SK-N-SH treated with all-trans-retinoic acid at 6 μM for 48 hours (cell line): ENCODE measurements at regions not wholly inside any gene's neighbourhood (a gene's known extent, or its start where the extent isn't known, plus 50 kb on each side); places are given as distances from the start of the nearest gene placed in this dataset.
"Not testable (repeated sequence)": the region's sequence is repeated elsewhere in the genome, so short reads cannot be mapped to it uniquely, and the experiment has no call there.

Experiments used
- ARNTL ChIP-seq: fragments of 450-650 bp; formaldehyde crosslinking; IDR thresholded peaks from 2 replicates; pipeline ENCODE4 v1.5.0; 2020; ENCODE audit warnings: low read depth, mild to moderate bottlenecking, moderate library complexity, borderline replicate concordance
- GLIS3 ChIP-seq: fragments of 250-450 bp; sonication (Bioruptor Pico); IDR thresholded peaks from 2 replicates; pipeline ENCODE4 v1.5.0; 2020; ENCODE audit warnings: mild to moderate bottlenecking, moderate library complexity
- OSR1 ChIP-seq: fragments of 250-450 bp; sonication (Bioruptor Pico); IDR thresholded peaks from 2 replicates; pipeline ENCODE4 v1.8.0; 2022; ENCODE audit warnings: moderate library complexity, mild to moderate bottlenecking, inconsistent platforms
- RARB ChIP-seq: fragments of 250-450 bp; sonication (Bioruptor Pico); IDR thresholded peaks from 2 replicates; pipeline ENCODE4 v1.8.0; 2021; ENCODE audit warnings: mild to moderate bottlenecking, moderate library complexity
- ZC3H10 ChIP-seq: fragments of 250-450 bp; sonication (Bioruptor Pico); IDR thresholded peaks from 2 replicates; pipeline ENCODE4 v1.5.1; 2021; ENCODE audit warnings: mild to moderate bottlenecking, moderate library complexity
- ZFP3 ChIP-seq: fragments of 250-450 bp; sonication (Bioruptor Pico); IDR thresholded peaks from 2 replicates; pipeline ENCODE4 v1.5.0; 2020; ENCODE audit warnings: mild to moderate bottlenecking, moderate library complexity
- ZFP30 ChIP-seq: fragments of 450-650 bp; formaldehyde crosslinking; IDR thresholded peaks from 2 replicates; pipeline ENCODE4 v1.5.0; 2022; ENCODE audit warnings: mild to moderate bottlenecking, moderate library complexity
- ZNF565 ChIP-seq: fragments of 450-650 bp; formaldehyde crosslinking; conservative IDR thresholded peaks from 2 replicates; pipeline ENCODE4 v1.5.0; 2020; ENCODE audit warnings: low read depth, mild to moderate bottlenecking, moderate library complexity
- ZNF70 ChIP-seq: fragments of 450-650 bp; formaldehyde crosslinking; IDR thresholded peaks from 2 replicates; pipeline ENCODE4 v1.5.0; 2020; ENCODE audit warnings: mild to moderate bottlenecking, moderate library complexity
- TF ChIP-seq, protein P1 (sequence below): fragments of 250-450 bp; sonication (Bioruptor Pico); IDR thresholded peaks from 2 replicates; pipeline ENCODE4 v1.5.1; 2020; ENCODE audit warnings: low read depth, mild to moderate bottlenecking, moderate library complexity
- TF ChIP-seq, protein P2 (sequence below): fragments of 250-450 bp; sonication (Bioruptor Pico); IDR thresholded peaks from 2 replicates; pipeline ENCODE4 v1.5.0; 2020; ENCODE audit warnings: mild to moderate bottlenecking, moderate library complexity
- TF ChIP-seq, protein P3 (sequence below): fragments of 250-450 bp; sonication (Bioruptor Pico); IDR thresholded peaks from 2 replicates; pipeline ENCODE4 v1.8.0; 2020; ENCODE audit warnings: mild to moderate bottlenecking, moderate library complexity, borderline replicate concordance

GRCh38 chr5:92132294-92132908 is 749.3 kb upstream of the ARRDC3 start:
- TF ChIP-seq, protein P1, sequence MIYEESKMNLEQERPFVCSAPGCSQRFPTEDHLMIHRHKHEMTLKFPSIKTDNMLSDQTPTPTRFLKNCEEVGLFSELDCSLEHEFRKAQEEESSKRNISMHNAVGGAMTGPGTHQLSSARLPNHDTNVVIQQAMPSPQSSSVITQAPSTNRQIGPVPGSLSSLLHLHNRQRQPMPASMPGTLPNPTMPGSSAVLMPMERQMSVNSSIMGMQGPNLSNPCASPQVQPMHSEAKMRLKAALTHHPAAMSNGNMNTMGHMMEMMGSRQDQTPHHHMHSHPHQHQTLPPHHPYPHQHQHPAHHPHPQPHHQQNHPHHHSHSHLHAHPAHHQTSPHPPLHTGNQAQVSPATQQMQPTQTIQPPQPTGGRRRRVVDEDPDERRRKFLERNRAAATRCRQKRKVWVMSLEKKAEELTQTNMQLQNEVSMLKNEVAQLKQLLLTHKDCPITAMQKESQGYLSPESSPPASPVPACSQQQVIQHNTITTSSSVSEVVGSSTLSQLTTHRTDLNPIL (CRISPR knock-in tag): not testable (repeated sequence)
- TF ChIP-seq GLIS3 (CRISPR knock-in tag); OSR1; ARNTL (CRISPR knock-in tag); ZFP3 (CRISPR knock-in tag); RARB; ZNF70 (CRISPR knock-in tag); ZFP30 (CRISPR knock-in tag); ZNF565; ZC3H10 (CRISPR knock-in tag): not testable (repeated sequence)
- TF ChIP-seq, protein P2, sequence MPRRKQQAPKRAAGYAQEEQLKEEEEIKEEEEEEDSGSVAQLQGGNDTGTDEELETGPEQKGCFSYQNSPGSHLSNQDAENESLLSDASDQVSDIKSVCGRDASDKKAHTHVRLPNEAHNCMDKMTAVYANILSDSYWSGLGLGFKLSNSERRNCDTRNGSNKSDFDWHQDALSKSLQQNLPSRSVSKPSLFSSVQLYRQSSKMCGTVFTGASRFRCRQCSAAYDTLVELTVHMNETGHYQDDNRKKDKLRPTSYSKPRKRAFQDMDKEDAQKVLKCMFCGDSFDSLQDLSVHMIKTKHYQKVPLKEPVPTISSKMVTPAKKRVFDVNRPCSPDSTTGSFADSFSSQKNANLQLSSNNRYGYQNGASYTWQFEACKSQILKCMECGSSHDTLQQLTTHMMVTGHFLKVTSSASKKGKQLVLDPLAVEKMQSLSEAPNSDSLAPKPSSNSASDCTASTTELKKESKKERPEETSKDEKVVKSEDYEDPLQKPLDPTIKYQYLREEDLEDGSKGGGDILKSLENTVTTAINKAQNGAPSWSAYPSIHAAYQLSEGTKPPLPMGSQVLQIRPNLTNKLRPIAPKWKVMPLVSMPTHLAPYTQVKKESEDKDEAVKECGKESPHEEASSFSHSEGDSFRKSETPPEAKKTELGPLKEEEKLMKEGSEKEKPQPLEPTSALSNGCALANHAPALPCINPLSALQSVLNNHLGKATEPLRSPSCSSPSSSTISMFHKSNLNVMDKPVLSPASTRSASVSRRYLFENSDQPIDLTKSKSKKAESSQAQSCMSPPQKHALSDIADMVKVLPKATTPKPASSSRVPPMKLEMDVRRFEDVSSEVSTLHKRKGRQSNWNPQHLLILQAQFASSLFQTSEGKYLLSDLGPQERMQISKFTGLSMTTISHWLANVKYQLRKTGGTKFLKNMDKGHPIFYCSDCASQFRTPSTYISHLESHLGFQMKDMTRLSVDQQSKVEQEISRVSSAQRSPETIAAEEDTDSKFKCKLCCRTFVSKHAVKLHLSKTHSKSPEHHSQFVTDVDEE: not testable (repeated sequence)
- TF ChIP-seq, protein P3, sequence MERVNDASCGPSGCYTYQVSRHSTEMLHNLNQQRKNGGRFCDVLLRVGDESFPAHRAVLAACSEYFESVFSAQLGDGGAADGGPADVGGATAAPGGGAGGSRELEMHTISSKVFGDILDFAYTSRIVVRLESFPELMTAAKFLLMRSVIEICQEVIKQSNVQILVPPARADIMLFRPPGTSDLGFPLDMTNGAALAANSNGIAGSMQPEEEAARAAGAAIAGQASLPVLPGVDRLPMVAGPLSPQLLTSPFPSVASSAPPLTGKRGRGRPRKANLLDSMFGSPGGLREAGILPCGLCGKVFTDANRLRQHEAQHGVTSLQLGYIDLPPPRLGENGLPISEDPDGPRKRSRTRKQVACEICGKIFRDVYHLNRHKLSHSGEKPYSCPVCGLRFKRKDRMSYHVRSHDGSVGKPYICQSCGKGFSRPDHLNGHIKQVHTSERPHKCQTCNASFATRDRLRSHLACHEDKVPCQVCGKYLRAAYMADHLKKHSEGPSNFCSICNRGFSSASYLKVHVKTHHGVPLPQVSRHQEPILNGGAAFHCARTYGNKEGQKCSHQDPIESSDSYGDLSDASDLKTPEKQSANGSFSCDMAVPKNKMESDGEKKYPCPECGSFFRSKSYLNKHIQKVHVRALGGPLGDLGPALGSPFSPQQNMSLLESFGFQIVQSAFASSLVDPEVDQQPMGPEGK (CRISPR knock-in tag): not testable (repeated sequence)
